GM21526 (cell line): ENCODE measurements at regions not wholly inside any gene's neighbourhood (a gene's known extent, or its start where the extent isn't known, plus 50 kb on each side); places are given as distances from the start of the nearest gene placed in this dataset.

ENCODE experiments used
- ATAC-seq: cut with Tn5 transposase; IDR thresholded peaks from one replicate; pipeline ENCODE4 v1.9.1; 2021; ENCODE audit warnings: moderate library complexity; ENCODE audit not compliant: unreplicated experiment, low FRiP score

GRCh38 chr21:41671859-41672542 lies 94.9 kb downstream of the RIPK4 start:
- no peak for ATAC-seq

- ATAC-seq: no peak
Observed at GRCh38 chr21:41671212-41671762, 95.6 kb downstream of the RIPK4 start.

GRCh38 chr21:41670056-41670805 lies 96.6 kb downstream of the RIPK4 start:
- no peak for ATAC-seq

- no peak for ATAC-seq
Observed at GRCh38 chr21:41669533-41669830, 97.4 kb downstream of the RIPK4 start.

- ATAC-seq: no peak
Observed at GRCh38 chr21:41668686-41669532, 97.9 kb downstream of the RIPK4 start.

GRCh38 chr21:41668051-41668541 lies 98.8 kb downstream of the RIPK4 start:
- no peak for ATAC-seq

GRCh38 chr21:41667136-41667535 lies 99.7 kb downstream of the RIPK4 start:
- no peak for ATAC-seq

GRCh38 chr21:41666641-41667081 lies 100.2 kb downstream of the RIPK4 start:
- no peak for ATAC-seq

- no peak for ATAC-seq
Observed at GRCh38 chr21:41665766-41666595, 100.9 kb downstream of the RIPK4 start.

GRCh38 chr21:41664881-41665765 lies 101.7 kb downstream of the RIPK4 start:
- ATAC-seq: no peak

GRCh38 chr21:41663805-41664788 lies 102.8 kb downstream of the RIPK4 start:
- no peak for ATAC-seq

GRCh38 chr21:41662761-41663160 lies 104.1 kb downstream of the RIPK4 start:
- no peak for ATAC-seq

- ATAC-seq: no peak
Observed at GRCh38 chr21:41662161-41662560, 104.7 kb downstream of the RIPK4 start.

GRCh38 chr21:41660748-41661147 lies 106.1 kb downstream of the RIPK4 start:
- ATAC-seq: no peak

- ATAC-seq: no peak
Observed at GRCh38 chr21:41659791-41660560, 106.9 kb downstream of the RIPK4 start.

GRCh38 chr21:41656946-41657525 lies 109.8 kb downstream of the RIPK4 start:
- ATAC-seq: no peak

- no peak for ATAC-seq
Observed at GRCh38 chr21:41655259-41655658, 111.6 kb downstream of the RIPK4 start.
